K562 (cell line): ENCODE measurements at regions not wholly inside any gene's neighbourhood (a gene's known extent, or its start where the extent isn't known, plus 50 kb on each side); places are given as distances from the start of the nearest gene placed in this dataset.

Source experiments
- ATAC-seq: fragments of 200-7000 bp; cut with Tn5 transposase; 3 replicates; pipeline ENCODE4 v1.9.1; 2020; ENCODE audit warnings: moderate library complexity
- BruUV-seq: library from RNA; stranded (reverse); fragments of 400-500 nt; replicated peaks from 2 replicates; lab custom pipeline; 2021; lab: Mats Ljungman, UMichigan
- CTCF ChIA-PET: fragments of 300-600 bp; formaldehyde crosslinking; extraction: SDS; loops from one replicate; lab custom pipeline; 2021; ENCODE audit warnings: low intra/inter-chr PET ratio; lab: Yijun Ruan, JAX
- POLR2A ChIA-PET: fragments of 300-600, 350-650 bp; sonication (Branson Sonifier 250); formaldehyde crosslinking; extraction: SDS; loops from one replicate; lab custom pipeline; 2021; ENCODE audit warnings: antibody characterized with exemption, inconsistent platforms; lab: Yijun Ruan, JAX
- DNase-seq, 4 experiments: peaks; one replicate each; pipeline versions ENCODE4 v3.0.0 to v3.0.0-alpha.2; 2011 to 2018; ENCODE audit warnings: low spot score in 3 of 4, mixed read lengths in 3 of 4; ENCODE audit errors: extremely low read depth in 1 of 4
- FAIRE-seq: peaks from 2 replicates; lab custom pipeline; 2011; peaks lifted over from hg19 to GRCh38; lab: Jason Lieb, UNC
- H2AFZ ChIP-seq: 2 replicates; pipeline ENCODE4 v1.6.0; 2011; ENCODE audit warnings: low read depth, low read length, control low read depth, inconsistent platforms
- H3K27ac ChIP-seq: fragments of 200-600 bp; 3 replicates; pipeline ENCODE4 v1.8.0; 2011; ENCODE audit warnings: low read depth, mild to moderate bottlenecking, control low read depth, inconsistent platforms, low read length, moderate library complexity, mixed read lengths; ENCODE audit errors: extremely low read depth
- H3K27me3 ChIP-seq, 2 experiments: fragments of 300-600 bp in 1 of 2; 2 replicates in 1 of 2; 3 replicates in 1 of 2; pipeline versions ENCODE4 v1.6.0 to v1.8.0; 2011; ENCODE audit warnings: inconsistent platforms in 2 of 2, low read length in 2 of 2, mild to moderate bottlenecking in 1 of 2, mixed read lengths in 1 of 2, moderate library complexity in 1 of 2; ENCODE audit not compliant: control insufficient read depth in 2 of 2, insufficient read depth in 2 of 2
- H3K36me3 ChIP-seq: fragments of 300-600 bp; 3 replicates; pipeline ENCODE4 v1.8.0; 2011; ENCODE audit warnings: mild to moderate bottlenecking, low read length, inconsistent platforms; ENCODE audit not compliant: control insufficient read depth, insufficient read depth
- H3K4me1 ChIP-seq, 2 experiments: fragments of 200-600 bp in 1 of 2; replicated peaks in 1 of 2; 2 replicates in 1 of 2; 3 replicates in 1 of 2; pipeline versions ENCODE4 v1.5.1 to v1.8.0; 2011; ENCODE audit warnings: inconsistent platforms in 2 of 2, low read length in 2 of 2, mild to moderate bottlenecking in 1 of 2, mixed read lengths in 1 of 2, moderate library complexity in 1 of 2; ENCODE audit not compliant: control insufficient read depth in 2 of 2, insufficient read depth in 2 of 2
- H3K4me2 ChIP-seq: 2 replicates; pipeline ENCODE4 v1.6.1; 2011; ENCODE audit warnings: low read length, control low read depth, inconsistent platforms, mixed read lengths; ENCODE audit not compliant: insufficient read depth
- H3K4me3 ChIP-seq: fragments of 200-600 bp; sonication (generic), shearing (Covaris generic); 2 replicates; pipeline ENCODE4 v1.5.1; 2016; ENCODE audit warnings: control low read depth, inconsistent platforms
- H3K79me2 ChIP-seq: fragments of 200-600 bp; 3 replicates; pipeline ENCODE4 v1.8.0; 2011; ENCODE audit warnings: low read length, inconsistent platforms; ENCODE audit not compliant: control insufficient read depth, insufficient read depth
- H3K9ac ChIP-seq, 2 experiments: 2 replicates each; pipeline versions ENCODE4 v1.6.0 to v1.6.1; 2011; ENCODE audit warnings: low read depth in 2 of 2, low read length in 2 of 2, control low read depth in 1 of 2, inconsistent platforms in 1 of 2, mild to moderate bottlenecking in 1 of 2, mixed read lengths in 1 of 2; ENCODE audit not compliant: insufficient read depth in 1 of 2
- H3K9me1 ChIP-seq: one replicate; pipeline ENCODE4 v1.6.0; 2011; ENCODE audit warnings: inconsistent platforms, mild to moderate bottlenecking, low read length, moderate library complexity; ENCODE audit not compliant: control insufficient read depth, insufficient read depth
- H3K9me3 ChIP-seq: replicated peaks from 2 replicates; pipeline ENCODE4 v1.5.1; 2011; ENCODE audit warnings: low read depth, low read length, inconsistent platforms; ENCODE audit not compliant: control insufficient read depth, insufficient read depth
- H4K20me1 ChIP-seq: replicated peaks from 2 replicates; pipeline ENCODE4 v1.6.1; 2011; ENCODE audit warnings: low read length, inconsistent platforms, mixed read lengths; ENCODE audit not compliant: control insufficient read depth, insufficient read depth
- BCOR ChIP-seq: fragments of 450-650 bp; IDR thresholded peaks from 2 replicates; pipeline ENCODE4 v1.6.1; 2016
- CREB3L1 ChIP-seq: fragments of 450-650 bp; IDR thresholded peaks from 2 replicates; pipeline ENCODE4 v1.6.1; 2014; ENCODE audit warnings: low read depth, mild to moderate bottlenecking, moderate library complexity, borderline replicate concordance
- ETV5 ChIP-seq: sonication (generic); formaldehyde crosslinking; IDR thresholded peaks from 2 replicates; pipeline ENCODE4 v1.4.0; 2020; ENCODE audit warnings: low read depth, mild to moderate bottlenecking, missing genetic modification reagents
- FOXJ2 ChIP-seq: fragments of 200-800 bp; sonication (Bioruptor generic); IDR thresholded peaks from 2 replicates; pipeline ENCODE4 v1.6.1; 2016; ENCODE audit warnings: missing genetic modification characterization, missing compliant biosample characterization
- GTF2F1 ChIP-seq: IDR thresholded peaks from 2 replicates; pipeline ENCODE4 v1.6.1; 2011; ENCODE audit warnings: low read depth, low read length, improper control_type of control experiment
- HDAC1 ChIP-seq, 2 experiments: fragments of 450-650 bp; IDR thresholded peaks; 2 replicates each; pipeline ENCODE4 v1.6.1; 2016 to 2017; ENCODE audit warnings: inconsistent platforms in 1 of 2, mild to moderate bottlenecking in 1 of 2, moderate library complexity in 1 of 2
- THRAP3 ChIP-seq: fragments of 450-650 bp; IDR thresholded peaks from 2 replicates; pipeline ENCODE4 v1.6.1; 2016; ENCODE audit warnings: mild to moderate bottlenecking, inconsistent platforms, borderline replicate concordance
- ZNF408 ChIP-seq: fragments of 250-450 bp; sonication (Bioruptor Pico); IDR thresholded peaks from 2 replicates; pipeline ENCODE4 v1.4.0; 2020; ENCODE audit warnings: low read depth, mild to moderate bottlenecking, moderate library complexity
- ZSCAN29 ChIP-seq: fragments of 450-650 bp; IDR thresholded peaks from 2 replicates; pipeline ENCODE4 v1.6.1; 2017
- WGBS: fragments of 100-300 bp; shearing (Covaris generic); methylation state at CpG from one replicate; pipeline ENCODE4 v1.1.6; 2016; ENCODE audit warnings: low coverage, mixed read lengths; ENCODE audit not compliant: insufficient coverage; ENCODE audit errors: missing lambda C conversion rate; 5-methylcytosine and 5-hydroxymethylcytosine counted together
- in situ Hi-C: fragments of 300-500 bp; cut with MboI; formaldehyde crosslinking; loops from 4 replicates; pipeline ENCODE4 v1.15.0; 2018; ENCODE audit warnings: inconsistent platforms, mixed read lengths
- intact Hi-C: fragments of 100-400 bp; cut with micrococcal nuclease; formaldehyde crosslinking; loops from 2 replicates; pipeline ENCODE4 v1.14.2; 2022

- no peaks in the 10 kb centered on the region for H3K9me3 ChIP-seq
- H3K9ac ChIP-seq = no peak overlapping the region
- no peak overlapping the region for H3K4me2 ChIP-seq
- BruUV-seq = no TSS peak
- no peak for FAIRE-seq
- H3K4me3 ChIP-seq = no peak overlapping the region
- intact Hi-C loops = no loop called here
- no peak for TF ChIP-seq ETV5 (CRISPR knock-in tag)
- TF ChIP-seq THRAP3 = no peak
- TF ChIP-seq ZSCAN29 = no peak
- TF ChIP-seq FOXJ2 (tag) = no peak
- TF ChIP-seq HDAC1 (IDR thresholded peaks at IDR 0.05) = no peak
- TF ChIP-seq GTF2F1 = no peak
- TF ChIP-seq, all 486 proteins: peak for 0
- ChIA-PET POLR2A (no interaction called here), CTCF (no interaction called here)
- H3K79me2 ChIP-seq = no peaks in the 10 kb centered on the region
- H2AFZ ChIP-seq = no peak overlapping the region
- DNase-seq = no peak
- no peak for ATAC-seq
- no peak overlapping the region for H3K27ac ChIP-seq
- no peaks in the 10 kb centered on the region for H3K9me1 ChIP-seq
- WGBS = 0% methylated on average over 1 of the region's 1 CpG
- no peaks in the 10 kb centered on the region for H4K20me1 ChIP-seq
- no peaks in the 10 kb centered on the region for H3K27me3 ChIP-seq
- in situ Hi-C loops = no loop called here
- no peaks in the 10 kb centered on the region for H3K36me3 ChIP-seq
- no peaks in the 10 kb centered on the region for H3K4me1 ChIP-seq
These were observed 194.9 kb downstream of the LACC1 start for GRCh38 chr13:44074611-44075010.

GRCh38 chr13:44075113-44075512 lies 195.4 kb downstream of the LACC1 start:
- no peak overlapping the region for H3K9ac ChIP-seq
- H4K20me1 ChIP-seq = no peaks in the 10 kb centered on the region
- H3K36me3 ChIP-seq = no peaks in the 10 kb centered on the region
- H3K9me1 ChIP-seq = no peaks in the 10 kb centered on the region
- TF ChIP-seq CREB3L1 (no peak), BCOR (no peak), ZNF408 (no peak)
- no peak overlapping the region for H3K27ac ChIP-seq
- H3K79me2 ChIP-seq = no peaks in the 10 kb centered on the region
- ATAC-seq (no peak), FAIRE-seq (no peak), DNase-seq (no peak)
- ChIA-PET POLR2A (no interaction called here), CTCF (no interaction called here)
- no peaks in the 10 kb centered on the region for H3K4me1 ChIP-seq
- no peaks in the 10 kb centered on the region for H3K27me3 ChIP-seq
- intact Hi-C loops (no loop called here), in situ Hi-C loops (no loop called here)
- H3K9me3 ChIP-seq = no peaks in the 10 kb centered on the region
- no peak overlapping the region for H3K4me2 ChIP-seq
- no TSS peak for BruUV-seq
- H3K4me3 ChIP-seq = no peak overlapping the region
- no peak overlapping the region for H2AFZ ChIP-seq
- 0% methylated on average over 2 of the region's 2 CpGs for WGBS
